Heart right ventricle (tissue), 16 donors: ENCODE measurements at regions not wholly inside any gene's neighbourhood (a gene's known extent, or its start where the extent isn't known, plus 50 kb on each side); places are given as distances from the start of the nearest gene placed in this dataset.

Source experiments
- ATAC-seq, 8 donors: fragments of 200-7000 bp; cut with Tn5 transposase; one replicate each; pipeline ENCODE4 v1.9.1; 2020; ENCODE audit warnings: mild to moderate bottlenecking in 8 of 8, moderate library complexity in 8 of 8, moderate number of reproducible peaks in 1 of 8
- DNase-seq, 2 donors: peaks; one replicate each; pipeline ENCODE4 v3.0.0-alpha.2; 2020
- H3K27ac ChIP-seq, 10 donors: fragments of 200-600 bp; sonication (generic) in 2 of 10; one replicate each; pipeline versions ENCODE4 v1.5.0 to v1.8.0; 2020 to 2022; ENCODE audit warnings: mild to moderate bottlenecking in 3 of 10
- H3K27me3 ChIP-seq, 7 donors: fragments of 200-600 bp; one replicate each; pipeline ENCODE4 v1.8.0; 2021 to 2022; ENCODE audit warnings: mild to moderate bottlenecking in 2 of 7
- H3K36me3 ChIP-seq, 9 donors: fragments of 200-600 bp; sonication (generic) in 1 of 9; one replicate each; pipeline versions ENCODE4 v1.5.0 to v1.8.0; 2020 to 2022; ENCODE audit warnings: mild to moderate bottlenecking in 2 of 9
- H3K4me1 ChIP-seq, 9 donors: fragments of 200-600 bp; sonication (generic) in 1 of 9; one replicate each; pipeline versions ENCODE4 v1.5.0 to v1.8.0; 2020 to 2022; ENCODE audit warnings: mild to moderate bottlenecking in 4 of 9
- H3K4me3 ChIP-seq, 10 donors: fragments of 200-600 bp; sonication (generic) in 2 of 10; one replicate each; pipeline versions ENCODE4 v1.5.0 to v1.8.0; 2020 to 2022; ENCODE audit warnings: mild to moderate bottlenecking in 7 of 10, moderate library complexity in 2 of 10
- H3K9me3 ChIP-seq, 11 donors: fragments of 200-600 bp in 10 of 11; sonication (generic) in 2 of 11; one replicate each; pipeline versions ENCODE4 v1.5.0 to v1.8.0; 2013 to 2022; ENCODE audit warnings: mild to moderate bottlenecking in 2 of 11, control low read depth in 1 of 11, moderate library complexity in 1 of 11
- WGBS, 2 donors: extraction: QIAGEN DNeasy Blood & Tissue Kit; methylation state at CpG; one replicate each; pipeline ENCODE4 v1.1.7; 2013; ENCODE audit warnings: inconsistent platforms in 1 of 2; 5-methylcytosine and 5-hydroxymethylcytosine counted together
- intact Hi-C, 10 donors: fragments of 100-400 bp; cut with DNase I; formaldehyde crosslinking; loops; one replicate each; pipeline versions ENCODE4 v1.11.1 to v1.14.2; 2022
- TF ChIP-seq, protein P1 (sequence below), 9 donors: fragments of 200-600 bp; sonication (generic) in 2 of 9; IDR thresholded peaks; one replicate each; pipeline versions ENCODE4 v1.5.0 to v1.8.0; 2021 to 2022; ENCODE audit warnings: antibody characterized with exemption in 9 of 9, mild to moderate bottlenecking in 5 of 9, moderate library complexity in 1 of 9
- donor health status: Arrhythmogenic right ventricular cardiomyopathy.
- donor health status: ischemic (EF 13 %, LVEDD 7.1; RV severe dilation, severe dysfunction).
- donor health status: healthy with polysubstance abuse.
- donor health status: DM: no; HTN: yes; CAD: no.
- donor health status: DM: no; HTN: no; CAD: no.
- donor health status: ischemic (EF 25% LVEDD 6.9; RV normal size, moderate dysfunction).
- donor health status: ischemic (EF 25% LVEDD 5.7; RV mildly dilated, moderate dysfunction).
- donor health status: healthy.
- donor health status: DM: yes; HTN: yes; CAD: no.
- donor health status: Ischemic cardiomyopathy.
- donor health status: ischemic (EF 35%, LVEDD 5.7; RV mildly dilated, moderate dysfunction).
- donor health status: nonischemic (EF 11% LVEDD 7.7; RV severe dilation, severe dysfunction).
- donor health status: DM: yes; HTN: yes; CAD: no.
- donor health status: PGD.
- donor health status: ischemic (EF 29% LVEDD 5.4; RV normal size, mild dysfunction).
- donor health status: nonischemic (EF 23%, LVEDD 6.1; RV moderate dilation, normal function).

DNA sequence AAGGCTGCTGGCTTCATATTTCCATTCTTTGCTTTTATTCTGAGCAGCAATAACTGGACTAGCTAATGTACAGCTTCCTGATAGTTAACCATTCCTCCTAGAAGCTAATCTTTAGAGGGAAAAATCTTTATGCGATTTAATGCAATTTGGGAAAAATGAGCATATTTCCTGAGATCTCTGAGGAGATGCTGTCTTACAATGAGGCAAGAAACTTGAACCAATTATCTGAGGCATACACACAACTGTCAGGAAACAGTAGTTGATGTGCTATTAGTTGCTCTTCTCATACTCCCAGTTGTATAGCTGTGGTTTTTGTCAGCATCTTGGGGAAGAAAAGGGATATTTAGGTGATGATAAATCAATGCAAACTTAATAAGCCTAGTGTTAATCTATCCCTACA lies 265.9 kb downstream of the NEBL start:
- 89 to 93% methylated on average over 1 of the region's 1 CpG for WGBS, 2 donors
- TF ChIP-seq, protein P1, sequence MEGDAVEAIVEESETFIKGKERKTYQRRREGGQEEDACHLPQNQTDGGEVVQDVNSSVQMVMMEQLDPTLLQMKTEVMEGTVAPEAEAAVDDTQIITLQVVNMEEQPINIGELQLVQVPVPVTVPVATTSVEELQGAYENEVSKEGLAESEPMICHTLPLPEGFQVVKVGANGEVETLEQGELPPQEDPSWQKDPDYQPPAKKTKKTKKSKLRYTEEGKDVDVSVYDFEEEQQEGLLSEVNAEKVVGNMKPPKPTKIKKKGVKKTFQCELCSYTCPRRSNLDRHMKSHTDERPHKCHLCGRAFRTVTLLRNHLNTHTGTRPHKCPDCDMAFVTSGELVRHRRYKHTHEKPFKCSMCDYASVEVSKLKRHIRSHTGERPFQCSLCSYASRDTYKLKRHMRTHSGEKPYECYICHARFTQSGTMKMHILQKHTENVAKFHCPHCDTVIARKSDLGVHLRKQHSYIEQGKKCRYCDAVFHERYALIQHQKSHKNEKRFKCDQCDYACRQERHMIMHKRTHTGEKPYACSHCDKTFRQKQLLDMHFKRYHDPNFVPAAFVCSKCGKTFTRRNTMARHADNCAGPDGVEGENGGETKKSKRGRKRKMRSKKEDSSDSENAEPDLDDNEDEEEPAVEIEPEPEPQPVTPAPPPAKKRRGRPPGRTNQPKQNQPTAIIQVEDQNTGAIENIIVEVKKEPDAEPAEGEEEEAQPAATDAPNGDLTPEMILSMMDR (IDR thresholded peaks at IDR 0.05), result no peak
- H3K27ac ChIP-seq, result no peak overlapping the region
- no peak overlapping the region for H3K4me3 ChIP-seq
- no peak for DNase-seq
- H3K4me1 ChIP-seq, result peaks cover 0 to 36% (median 4%) of the 10 kb centered on the region in 9 donors
- peaks cover 0 to 7% (median 0%) of the 10 kb centered on the region in 11 donors for H3K9me3 ChIP-seq
- no peaks in the 10 kb centered on the region for H3K36me3 ChIP-seq
- H3K27me3 ChIP-seq, result no peaks in the 10 kb centered on the region
- intact Hi-C loops, result no loop called here
- ATAC-seq, result no peak

DNA sequence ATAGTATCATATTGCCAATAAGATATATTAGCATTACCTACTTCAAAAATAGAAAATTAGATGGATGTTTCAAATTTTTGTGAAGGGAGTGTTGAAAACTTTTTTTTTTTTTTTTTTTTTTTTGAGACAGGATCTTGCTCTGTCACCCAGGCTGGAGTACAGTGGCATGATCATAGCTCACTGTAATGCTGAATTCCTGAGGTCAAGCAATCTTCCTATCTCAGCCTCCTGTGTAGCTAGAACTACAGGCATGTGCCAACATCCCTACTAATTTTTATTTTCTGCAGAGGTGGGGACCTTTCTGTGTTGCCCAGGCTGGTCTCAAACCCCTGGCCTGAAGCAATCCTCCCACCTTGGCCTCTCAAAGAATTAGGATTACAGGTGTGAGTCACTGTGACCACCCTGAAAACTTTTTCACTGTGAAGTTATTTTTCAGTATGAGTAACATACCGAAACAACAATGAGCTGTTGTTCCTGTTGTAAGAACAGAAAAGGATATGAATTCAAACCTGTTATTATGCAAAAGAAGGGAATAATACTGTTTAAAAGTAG lies 266.9 kb downstream of the NEBL start:
- WGBS, 2 donors, result 81 to 82% methylated on average over 1 of the region's 1 CpG
- H3K27me3 ChIP-seq, result no peaks in the 10 kb centered on the region
- H3K27ac ChIP-seq, result no peak overlapping the region
- intact Hi-C loops, result no loop called here
- H3K4me1 ChIP-seq, result peaks cover 0 to 29% (median 4%) of the 10 kb centered on the region in 9 donors
- TF ChIP-seq, protein P1 (IDR thresholded peaks at IDR 0.05), result no peak
- H3K36me3 ChIP-seq, result no peaks in the 10 kb centered on the region
- peaks cover 0 to 14% (median 0%) of the 10 kb centered on the region in 11 donors for H3K9me3 ChIP-seq
- ATAC-seq (no peak), DNase-seq (no peak)
- no peak overlapping the region for H3K4me3 ChIP-seq

DNA sequence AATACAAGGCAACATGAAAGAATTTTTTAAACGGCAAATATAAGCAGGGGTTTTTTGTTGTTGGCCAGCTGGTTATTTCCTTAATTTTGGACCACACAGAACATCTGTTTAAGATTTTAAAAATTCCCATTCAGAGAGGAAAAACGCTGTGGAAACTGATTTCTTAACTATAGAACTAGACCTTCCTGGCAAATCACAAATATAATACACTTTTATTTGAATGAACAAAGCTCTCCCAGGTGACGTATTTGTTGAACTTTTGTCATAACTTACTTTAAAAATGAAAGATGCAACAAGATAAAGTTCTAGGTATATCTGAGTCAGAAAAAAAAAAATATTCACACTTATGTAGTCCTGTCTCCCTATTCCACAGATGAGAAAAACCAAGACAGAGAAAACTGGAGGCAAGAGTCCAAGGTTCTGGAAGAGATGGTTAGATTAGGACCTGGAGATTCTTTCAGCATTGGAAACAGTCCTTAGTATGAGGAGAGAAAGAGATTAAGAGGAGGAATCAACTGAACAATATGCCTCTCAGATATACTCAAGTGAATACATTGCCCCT lies 269.1 kb downstream of the NEBL start:
- Histone ChIP-seq H3K27ac (peak overlapping the region in 5 of 10 donors; percentile 43 to 70 (median 56)), H3K4me3 (no peak overlapping the region), H3K36me3 (no peaks in the 10 kb centered on the region), H3K9me3 (peaks cover 0 to 14% (median 0%) of the 10 kb centered on the region in 11 donors), H3K4me1 (peaks cover 0 to 37% (median 7%) of the 10 kb centered on the region in 9 donors), H3K27me3 (no peaks in the 10 kb centered on the region)
- intact Hi-C loops, result loop anchor here in 3 of 10 donors (10.0 kb wide), 1 partner anchor 813 kb away; the partner anchor contains the start of gene PLXDC2 (in 3 of the 3)
- ATAC-seq (peak in 5 of 8 donors; percentile 41 to 80 (median 54)), DNase-seq (no peak)
- 53 to 58% methylated on average over 3 of the region's 3 CpGs for WGBS, 2 donors
- TF ChIP-seq, protein P1 (IDR thresholded peaks at IDR 0.05), result no peak

DNA sequence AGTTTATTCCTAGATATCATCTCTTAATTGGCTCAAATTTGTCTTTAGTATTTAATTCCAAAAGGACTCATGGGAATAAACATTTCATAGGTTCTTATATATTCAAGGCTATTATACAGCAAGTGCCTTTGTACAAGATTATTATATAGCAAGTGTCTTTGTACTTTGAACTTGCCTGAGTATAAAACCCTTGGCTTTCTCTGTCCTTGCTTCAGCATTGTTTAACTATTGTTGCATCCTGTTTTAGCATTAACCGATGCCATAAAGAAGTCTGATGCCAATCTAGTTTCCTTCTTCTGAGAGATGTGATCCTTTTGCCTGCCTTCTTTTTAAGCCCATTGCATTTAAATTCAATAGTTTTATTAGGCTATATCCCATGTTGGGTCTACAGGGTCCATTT lies 270.0 kb downstream of the NEBL start:
- DNase-seq (no peak), ATAC-seq (no peak)
- H3K27ac ChIP-seq, result peak overlapping the region in 5 of 10 donors; percentile 38 to 68 (median 56)
- peaks cover 0 to 46% (median 7%) of the 10 kb centered on the region in 9 donors for H3K4me1 ChIP-seq
- no peaks in the 10 kb centered on the region for H3K36me3 ChIP-seq
- intact Hi-C loops, result loop anchor here in 3 of 10 donors (10.0 kb wide), 1 partner anchor 812 kb away; the partner anchor contains the start of gene PLXDC2 (in 3 of the 3)
- WGBS, 2 donors, result 71 to 79% methylated on average over 1 of the region's 1 CpG
- H3K9me3 ChIP-seq, result peaks cover 0 to 14% (median 0%) of the 10 kb centered on the region in 11 donors
- no peak overlapping the region for H3K4me3 ChIP-seq
- TF ChIP-seq, protein P1 (IDR thresholded peaks at IDR 0.05), result no peak
- no peaks in the 10 kb centered on the region for H3K27me3 ChIP-seq
